ENCODE measurements at regions not wholly inside any gene's neighbourhood (a gene's known extent, or its start where the extent isn't known, plus 50 kb on each side); places are given as distances from the start of the nearest gene placed in this dataset.

GRCh38 chr9:16976427-16976826, 106.0 kb upstream of the BNC2 start:
- no peak overlapping the region for H3K27ac Mint-ChIP-seq
- intact Hi-C loops (cut with DNase I, micrococcal nuclease) = no loop called here

DNA sequence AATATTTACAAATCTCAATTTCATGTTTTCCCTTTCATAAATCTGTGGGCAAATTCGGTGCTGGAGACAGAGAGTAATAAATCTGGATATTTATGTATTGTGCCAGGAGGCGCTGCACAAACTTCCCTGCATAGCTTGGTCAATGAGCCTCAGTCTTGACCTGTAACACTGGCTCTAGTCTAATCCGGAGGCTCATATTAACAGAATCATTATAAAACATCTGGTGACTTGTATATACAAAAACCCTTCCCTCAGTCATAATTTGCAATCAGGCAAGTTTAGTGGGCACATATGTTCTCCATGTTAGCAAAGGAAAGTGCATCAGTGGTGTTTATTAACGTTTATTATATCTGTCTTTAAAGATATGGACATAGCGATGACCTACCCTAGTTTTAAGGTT, 104.0 kb upstream of the BNC2 start:
- DNase-seq = no peak
- H3K27ac ChIP-seq (ENCODE audit: low read depth in 1 of 2, low read length in 2 of 2) = no peak overlapping the region
- POLR2A ChIA-PET = no interaction called here
- H3K4me1 ChIP-seq (ENCODE audit: insufficient read depth, low read length) = no peaks in the 10 kb centered on the region
- H3K27me3 ChIP-seq (ENCODE audit: control insufficient read depth in 1 of 2, insufficient read depth in 2 of 2, low read length in 2 of 2) = no peaks in the 10 kb centered on the region
- peaks cover 0 to 10% of the 10 kb centered on the region in 2 experiments for H3K9me3 ChIP-seq (ENCODE audit: control insufficient read depth in 1 of 2, insufficient read depth in 1 of 2, low read length in 2 of 2)
- intact Hi-C loops (cut with DNase I, micrococcal nuclease) = no loop called here
- Mint-ChIP-seq H3K36me3 (ENCODE audit: low read depth) (no peaks in the 10 kb centered on the region), H3K27me3 (no peaks in the 10 kb centered on the region), H3K27ac (no peak overlapping the region), H3K4me3 (no peak overlapping the region), H3K4me1 (ENCODE audit: low read depth) (no peaks in the 10 kb centered on the region), H3K9me3 (peaks cover 6% of the 10 kb centered on the region)
- no peaks in the 10 kb centered on the region for H3K36me3 ChIP-seq (ENCODE audit: insufficient read depth, low read length)
- no peak overlapping the region for H3K4me3 ChIP-seq (ENCODE audit: low read length)
- ATAC-seq (ENCODE audit: poor library complexity) = no peak
- CTCF ChIA-PET = no interaction called here
- TF ChIP-seq CTCF (IDR thresholded peaks at IDR 0.05) = no peak

More at GRCh38 chr9:16976427-16976826, 106.0 kb upstream of the BNC2 start:
- Histone ChIP-seq H3K4me1 (ENCODE audit: insufficient read depth, low read length) (no peaks in the 10 kb centered on the region), H3K27me3 (ENCODE audit: control insufficient read depth in 1 of 2, insufficient read depth in 2 of 2, low read length in 2 of 2) (no peaks in the 10 kb centered on the region), H3K27ac (ENCODE audit: low read depth in 1 of 2, low read length in 2 of 2) (no peak overlapping the region), H3K4me3 (ENCODE audit: low read length) (no peak overlapping the region), H3K9me3 (ENCODE audit: control insufficient read depth in 1 of 2, insufficient read depth in 1 of 2, low read length in 2 of 2) (peaks cover 0 to 10% of the 10 kb centered on the region in 2 experiments), H3K36me3 (ENCODE audit: insufficient read depth, low read length) (no peaks in the 10 kb centered on the region)
- ChIA-PET POLR2A (no interaction called here), CTCF (no interaction called here)
- no peak for TF ChIP-seq CTCF (IDR thresholded peaks at IDR 0.05)
- H3K36me3 Mint-ChIP-seq (ENCODE audit: low read depth) = no peaks in the 10 kb centered on the region
- H3K27me3 Mint-ChIP-seq = no peaks in the 10 kb centered on the region
- H3K4me3 Mint-ChIP-seq = no peak overlapping the region
- DNase-seq (no peak), ATAC-seq (ENCODE audit: poor library complexity) (no peak)
- peaks cover 6% of the 10 kb centered on the region for H3K9me3 Mint-ChIP-seq
- no peaks in the 10 kb centered on the region for H3K4me1 Mint-ChIP-seq (ENCODE audit: low read depth)

DNA sequence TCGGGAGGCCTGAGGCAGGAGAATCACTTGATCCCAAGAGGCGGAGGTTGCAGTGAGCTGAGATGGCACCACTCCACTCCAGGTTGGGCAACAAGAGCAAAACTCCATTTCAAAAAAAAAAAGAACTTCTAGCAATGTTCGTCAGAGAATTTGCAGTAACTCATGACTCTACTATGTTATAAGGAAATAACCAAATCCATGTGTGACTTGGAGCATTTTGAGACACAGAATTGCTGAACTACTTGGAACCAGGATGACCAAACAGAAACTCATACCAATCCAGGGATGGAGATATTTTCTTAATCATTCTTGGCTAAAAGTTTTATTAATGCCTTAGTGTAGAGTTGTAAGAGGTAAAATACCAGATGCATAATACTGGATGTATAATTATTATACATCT, 99.9 kb upstream of the BNC2 start:
- Mint-ChIP-seq H3K4me3 (no peak overlapping the region), H3K27ac (no peak overlapping the region), H3K9me3 (peaks cover 12% of the 10 kb centered on the region), H3K4me1 (ENCODE audit: low read depth) (no peaks in the 10 kb centered on the region), H3K27me3 (no peaks in the 10 kb centered on the region), H3K36me3 (ENCODE audit: low read depth) (no peaks in the 10 kb centered on the region)
- H3K4me3 ChIP-seq (ENCODE audit: low read length) = no peak overlapping the region
- ChIA-PET CTCF (no interaction called here), POLR2A (no interaction called here)
- no peak for TF ChIP-seq CTCF (IDR thresholded peaks at IDR 0.05)
- no peaks in the 10 kb centered on the region for H3K36me3 ChIP-seq (ENCODE audit: insufficient read depth, low read length)
- DNase-seq = no peak
- H3K27ac ChIP-seq (ENCODE audit: low read depth in 1 of 2, low read length in 2 of 2) = no peak overlapping the region
- H3K27me3 ChIP-seq (ENCODE audit: control insufficient read depth in 1 of 2, insufficient read depth in 2 of 2, low read length in 2 of 2) = no peaks in the 10 kb centered on the region
- intact Hi-C loops (cut with DNase I, micrococcal nuclease) = no loop called here
- H3K4me1 ChIP-seq (ENCODE audit: insufficient read depth, low read length) = no peaks in the 10 kb centered on the region
- no peak for ATAC-seq (ENCODE audit: poor library complexity)
- peaks cover 0 to 22% of the 10 kb centered on the region in 2 experiments for H3K9me3 ChIP-seq (ENCODE audit: control insufficient read depth in 1 of 2, insufficient read depth in 1 of 2, low read length in 2 of 2)
